ENCODE measurements at regions not wholly inside any gene's neighbourhood (a gene's known extent, or its start where the extent isn't known, plus 50 kb on each side); places are given as distances from the start of the nearest gene placed in this dataset.

- no peaks in the 10 kb centered on the region for H3K27me3 ChIP-seq (ENCODE audit: control insufficient read depth in 1 of 2, insufficient read depth in 1 of 2, low read length in 2 of 2)
- no peak overlapping the region for H2BK12ac ChIP-seq (ENCODE audit: low read length in 2 of 2)
- H3K4ac ChIP-seq (ENCODE audit: low read depth in 1 of 2, low read length in 2 of 2): no peak overlapping the region
- WGBS: 87% methylated on average over 1 of the region's 1 CpG
- H3K27ac ChIP-seq (ENCODE audit: low read length, poor library complexity, severe bottlenecking): no peak overlapping the region
- H3K4me1 ChIP-seq (ENCODE audit: control insufficient read depth, insufficient read depth, low read depth, low read length): no peaks in the 10 kb centered on the region
- H3K9me3 ChIP-seq (ENCODE audit: control insufficient read depth, low read length): peaks cover 14% of the 10 kb centered on the region
- no peak overlapping the region for H4K91ac ChIP-seq (ENCODE audit: low read length)
- no peak overlapping the region for H2BK5ac ChIP-seq (ENCODE audit: low read depth, low read length, poor library complexity, severe bottlenecking)
- H3K4me3 ChIP-seq (ENCODE audit: insufficient read depth in 1 of 2, low read depth in 1 of 2, low read length in 2 of 2): no peak overlapping the region
- H3K18ac ChIP-seq (ENCODE audit: low read depth in 1 of 2, low read length in 2 of 2): no peak overlapping the region
- H3K36me3 ChIP-seq (ENCODE audit: control insufficient read depth in 1 of 2, insufficient read depth in 2 of 2, low read depth in 1 of 2, low read length in 2 of 2): no peaks in the 10 kb centered on the region
- H2AK5ac ChIP-seq (ENCODE audit: low read length, severe bottlenecking): no peak overlapping the region
- H2BK15ac ChIP-seq (ENCODE audit: low read depth, poor library complexity, severe bottlenecking): no peak overlapping the region
- no peak for DNase-seq
- no peak overlapping the region for H3K14ac ChIP-seq (ENCODE audit: low read length in 2 of 2)
- no peak overlapping the region for H2BK120ac ChIP-seq (ENCODE audit: low read depth, low read length)
- H3K4me2 ChIP-seq (ENCODE audit: low read length, poor library complexity, severe bottlenecking): no peak overlapping the region
- H3K79me1 ChIP-seq (replicated peaks; ENCODE audit: low read length, poor library complexity, severe bottlenecking): no peaks in the 10 kb centered on the region
- H3K9ac ChIP-seq (ENCODE audit: low read length): no peak overlapping the region
- no peak overlapping the region for H3K23ac ChIP-seq (ENCODE audit: low read length in 2 of 2)
- no peak overlapping the region for H2AFZ ChIP-seq (ENCODE audit: low read depth, low read length)
- no peak overlapping the region for H4K8ac ChIP-seq (ENCODE audit: low read length)
These were observed 409.9 kb upstream of the ZFHX3 start for GRCh38 chr16:73457851-73458250.

- H3K4me2 ChIP-seq (ENCODE audit: low read length, poor library complexity, severe bottlenecking): no peak overlapping the region
- no peak overlapping the region for H3K14ac ChIP-seq (ENCODE audit: low read length in 2 of 2)
- H2BK120ac ChIP-seq (ENCODE audit: low read depth, low read length): no peak overlapping the region
- whole genome bisulfite sequencing: 83% methylated on average over 1 of the region's 3 CpGs
- H2BK5ac ChIP-seq (ENCODE audit: low read depth, low read length, poor library complexity, severe bottlenecking): no peak overlapping the region
- no peaks in the 10 kb centered on the region for H3K79me1 ChIP-seq (replicated peaks; ENCODE audit: low read length, poor library complexity, severe bottlenecking)
- H3K4me1 ChIP-seq (ENCODE audit: control insufficient read depth, insufficient read depth, low read depth, low read length): no peaks in the 10 kb centered on the region
- no peak overlapping the region for H2AK5ac ChIP-seq (ENCODE audit: low read length, severe bottlenecking)
- no peak overlapping the region for H3K27ac ChIP-seq (ENCODE audit: low read length, poor library complexity, severe bottlenecking)
- H3K36me3 ChIP-seq (ENCODE audit: control insufficient read depth in 1 of 2, insufficient read depth in 2 of 2, low read depth in 1 of 2, low read length in 2 of 2): no peaks in the 10 kb centered on the region
- no peak overlapping the region for H3K23ac ChIP-seq (ENCODE audit: low read length in 2 of 2)
- no peak overlapping the region for H3K4me3 ChIP-seq (ENCODE audit: insufficient read depth in 1 of 2, low read depth in 1 of 2, low read length in 2 of 2)
- H3K9ac ChIP-seq (ENCODE audit: low read length): no peak overlapping the region
- no peak overlapping the region for H2BK15ac ChIP-seq (ENCODE audit: low read depth, poor library complexity, severe bottlenecking)
- H2AFZ ChIP-seq (ENCODE audit: low read depth, low read length): no peak overlapping the region
- H3K18ac ChIP-seq (ENCODE audit: low read depth in 1 of 2, low read length in 2 of 2): no peak overlapping the region
- H3K9me3 ChIP-seq (ENCODE audit: control insufficient read depth, low read length): peaks cover 62% of the 10 kb centered on the region
- DNase-seq: no peak
- H4K91ac ChIP-seq (ENCODE audit: low read length): no peak overlapping the region
- no peak overlapping the region for H4K8ac ChIP-seq (ENCODE audit: low read length)
- H3K4ac ChIP-seq (ENCODE audit: low read depth in 1 of 2, low read length in 2 of 2): no peak overlapping the region
- no peak overlapping the region for H2BK12ac ChIP-seq (ENCODE audit: low read length in 2 of 2)
- no peaks in the 10 kb centered on the region for H3K27me3 ChIP-seq (ENCODE audit: control insufficient read depth in 1 of 2, insufficient read depth in 1 of 2, low read length in 2 of 2)
These were observed 401.0 kb upstream of the ZFHX3 start for GRCh38 chr16:73448970-73449369.

- Histone ChIP-seq H2BK5ac (ENCODE audit: low read depth, low read length, poor library complexity, severe bottlenecking) (no peak overlapping the region), H3K14ac (ENCODE audit: low read length in 2 of 2) (no peak overlapping the region), H3K4me3 (ENCODE audit: insufficient read depth in 1 of 2, low read depth in 1 of 2, low read length in 2 of 2) (no peak overlapping the region), H3K27ac (ENCODE audit: low read length, poor library complexity, severe bottlenecking) (no peak overlapping the region), H3K36me3 (ENCODE audit: control insufficient read depth in 1 of 2, insufficient read depth in 2 of 2, low read depth in 1 of 2, low read length in 2 of 2) (no peaks in the 10 kb centered on the region), H3K23ac (ENCODE audit: low read length in 2 of 2) (no peak overlapping the region), H2BK12ac (ENCODE audit: low read length in 2 of 2) (no peak overlapping the region), H3K4me2 (ENCODE audit: low read length, poor library complexity, severe bottlenecking) (no peak overlapping the region), H2AFZ (ENCODE audit: low read depth, low read length) (no peak overlapping the region), H3K9ac (ENCODE audit: low read length) (no peak overlapping the region), H3K4ac (ENCODE audit: low read depth in 1 of 2, low read length in 2 of 2) (no peak overlapping the region), H3K18ac (ENCODE audit: low read depth in 1 of 2, low read length in 2 of 2) (no peak overlapping the region), H2BK120ac (ENCODE audit: low read depth, low read length) (no peak overlapping the region), H4K91ac (ENCODE audit: low read length) (no peak overlapping the region), H2AK5ac (ENCODE audit: low read length, severe bottlenecking) (no peak overlapping the region), H4K8ac (ENCODE audit: low read length) (no peak overlapping the region), H2BK15ac (ENCODE audit: low read depth, poor library complexity, severe bottlenecking) (no peak overlapping the region), H3K79me1 (replicated peaks; ENCODE audit: low read length, poor library complexity, severe bottlenecking) (no peaks in the 10 kb centered on the region), H3K27me3 (ENCODE audit: control insufficient read depth in 1 of 2, insufficient read depth in 1 of 2, low read length in 2 of 2) (no peaks in the 10 kb centered on the region), H3K9me3 (ENCODE audit: control insufficient read depth, low read length) (peaks cover 54% of the 10 kb centered on the region), H3K4me1 (ENCODE audit: control insufficient read depth, insufficient read depth, low read depth, low read length) (no peaks in the 10 kb centered on the region)
- DNase-seq: no peak
- 60% methylated on average over 1 of the region's 2 CpGs for WGBS
These were observed 399.9 kb upstream of the ZFHX3 start for GRCh38 chr16:73447846-73448245.

- Histone ChIP-seq H3K36me3 (ENCODE audit: control insufficient read depth in 1 of 2, insufficient read depth in 2 of 2, low read depth in 1 of 2, low read length in 2 of 2) (no peaks in the 10 kb centered on the region), H2BK5ac (ENCODE audit: low read depth, low read length, poor library complexity, severe bottlenecking) (no peak overlapping the region), H3K9me3 (ENCODE audit: control insufficient read depth, low read length) (peaks cover 4% of the 10 kb centered on the region), H2BK12ac (ENCODE audit: low read length in 2 of 2) (no peak overlapping the region), H3K27ac (ENCODE audit: low read length, poor library complexity, severe bottlenecking) (no peak overlapping the region), H3K4ac (ENCODE audit: low read depth in 1 of 2, low read length in 2 of 2) (no peak overlapping the region), H2AFZ (ENCODE audit: low read depth, low read length) (no peak overlapping the region), H3K27me3 (ENCODE audit: control insufficient read depth in 1 of 2, insufficient read depth in 1 of 2, low read length in 2 of 2) (no peaks in the 10 kb centered on the region), H3K18ac (ENCODE audit: low read depth in 1 of 2, low read length in 2 of 2) (no peak overlapping the region), H2AK5ac (ENCODE audit: low read length, severe bottlenecking) (no peak overlapping the region), H4K91ac (ENCODE audit: low read length) (no peak overlapping the region), H3K9ac (ENCODE audit: low read length) (no peak overlapping the region), H3K14ac (ENCODE audit: low read length in 2 of 2) (no peak overlapping the region), H3K4me2 (ENCODE audit: low read length, poor library complexity, severe bottlenecking) (no peak overlapping the region), H4K8ac (ENCODE audit: low read length) (no peak overlapping the region), H2BK15ac (ENCODE audit: low read depth, poor library complexity, severe bottlenecking) (no peak overlapping the region), H3K4me1 (ENCODE audit: control insufficient read depth, insufficient read depth, low read depth, low read length) (no peaks in the 10 kb centered on the region), H3K4me3 (ENCODE audit: insufficient read depth in 1 of 2, low read depth in 1 of 2, low read length in 2 of 2) (no peak overlapping the region), H3K79me1 (replicated peaks; ENCODE audit: low read length, poor library complexity, severe bottlenecking) (no peaks in the 10 kb centered on the region), H2BK120ac (ENCODE audit: low read depth, low read length) (no peak overlapping the region), H3K23ac (ENCODE audit: low read length in 2 of 2) (no peak overlapping the region)
- DNase-seq: no peak
- WGBS: 81% methylated on average over 5 of the region's 5 CpGs
These were observed 386.7 kb upstream of the ZFHX3 start for GRCh38 chr16:73434621-73435020.

Measured in mesenchymal stem cell (in vitro differentiated cells and primary cell).